GM13976 (cell line): ENCODE measurements at regions not wholly inside any gene's neighbourhood (a gene's known extent, or its start where the extent isn't known, plus 50 kb on each side); places are given as distances from the start of the nearest gene placed in this dataset.

Experiments
- DNase-seq: peaks from one replicate; pipeline ENCODE4 v3.0.0; 2012; ENCODE audit warnings: low spot score
- CTCF ChIP-seq: IDR thresholded peaks from 2 replicates; pipeline ENCODE4 v1.5.1; 2012; ENCODE audit warnings: borderline replicate concordance, mild to moderate bottlenecking; ENCODE audit not compliant: insufficient read depth; ENCODE audit errors: extremely low read depth, missing control alignments, control extremely low read depth
- in situ Hi-C: fragments of 300-500 bp; cut with MboI; formaldehyde crosslinking; loops from one replicate; pipeline ENCODE4 v1.12.0; 2022; ENCODE audit warnings: low sequenced_read_pairs, mixed read lengths, inconsistent platforms; ENCODE audit not compliant: unreplicated experiment

GRCh38 chr6:87767478-87767877, 65.4 kb upstream of the AKIRIN2 start:
- TF ChIP-seq CTCF, result no peak
- in situ Hi-C loops, result no loop called here
- no peak for DNase-seq

- TF ChIP-seq CTCF, result no peak
- DNase-seq, result no peak
- in situ Hi-C loops, result no loop called here
Measured at GRCh38 chr6:87766211-87766610, 64.2 kb upstream of the AKIRIN2 start.

- in situ Hi-C loops, result no loop called here
- TF ChIP-seq CTCF, result no peak
- no peak for DNase-seq
Measured at GRCh38 chr6:87763901-87764300, 61.9 kb upstream of the AKIRIN2 start.

GRCh38 chr6:87763276-87763675, 61.2 kb upstream of the AKIRIN2 start:
- DNase-seq, result no peak
- in situ Hi-C loops, result no loop called here
- no peak for TF ChIP-seq CTCF

- TF ChIP-seq CTCF, result no peak
- no peak for DNase-seq
- in situ Hi-C loops, result no loop called here
Measured at GRCh38 chr6:87762116-87762515, 60.1 kb upstream of the AKIRIN2 start.

GRCh38 chr6:87757792-87758191, 55.8 kb upstream of the AKIRIN2 start:
- in situ Hi-C loops, result no loop called here

More at GRCh38 chr6:87757792-87758191, 55.8 kb upstream of the AKIRIN2 start:
- no peak for DNase-seq
- no peak for TF ChIP-seq CTCF
